SHP77 (cell line): ENCODE measurements at regions not wholly inside any gene's neighbourhood (a gene's known extent, or its start where the extent isn't known, plus 50 kb on each side); places are given as distances from the start of the nearest gene placed in this dataset.

Experiments used
- DNase-seq, 2 experiments: peaks; one replicate each; lab custom pipeline; 2025; lab: John Stamatoyannopoulos, UW

DNA sequence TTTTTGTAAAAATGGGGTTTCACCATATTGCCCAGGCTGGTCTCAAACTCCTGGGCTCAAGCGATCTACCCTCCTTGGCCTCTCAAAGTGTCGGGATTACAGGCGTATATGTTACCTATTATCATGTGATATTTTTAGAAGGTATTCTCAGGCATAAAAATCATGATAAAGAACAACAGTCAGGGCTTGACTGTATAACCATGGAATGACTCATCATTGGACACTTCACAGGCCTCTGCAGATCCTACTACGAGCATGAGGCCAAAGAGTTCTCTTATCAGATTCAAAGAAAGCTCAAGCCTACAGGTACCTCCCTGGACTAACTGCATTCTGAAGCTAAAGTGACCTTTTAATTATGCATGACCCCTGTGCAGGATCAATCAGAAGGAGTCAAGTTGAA is 91.7 kb upstream of the PRICKLE2 start:
- no peak for DNase-seq

- DNase-seq = no peak
These were observed 86.3 kb upstream of the PRICKLE2 start for GRCh38 chr3:64311424-64312061.

DNA sequence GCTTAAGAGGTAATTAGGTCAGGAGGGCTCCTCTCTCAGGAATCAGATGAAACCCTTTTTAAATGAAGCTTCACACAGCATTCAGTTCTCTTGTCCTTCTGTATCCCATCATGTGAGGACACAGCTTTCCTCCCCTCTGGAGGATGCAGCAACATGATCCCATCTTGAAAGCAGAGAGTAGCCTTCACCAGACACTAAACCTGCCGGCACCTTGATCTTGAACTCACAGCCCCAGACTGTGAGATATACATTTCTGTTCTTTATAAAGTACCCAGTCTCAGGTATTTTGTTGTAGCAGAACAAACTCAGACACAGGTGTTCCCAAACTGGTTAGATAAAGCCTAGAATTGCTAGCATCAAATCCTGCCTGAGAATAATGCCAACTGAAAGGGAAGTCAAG is 83.7 kb upstream of the PRICKLE2 start:
- no peak for DNase-seq

GRCh38 chr3:64306745-64307144 is 81.5 kb upstream of the PRICKLE2 start:
- no peak for DNase-seq

DNA sequence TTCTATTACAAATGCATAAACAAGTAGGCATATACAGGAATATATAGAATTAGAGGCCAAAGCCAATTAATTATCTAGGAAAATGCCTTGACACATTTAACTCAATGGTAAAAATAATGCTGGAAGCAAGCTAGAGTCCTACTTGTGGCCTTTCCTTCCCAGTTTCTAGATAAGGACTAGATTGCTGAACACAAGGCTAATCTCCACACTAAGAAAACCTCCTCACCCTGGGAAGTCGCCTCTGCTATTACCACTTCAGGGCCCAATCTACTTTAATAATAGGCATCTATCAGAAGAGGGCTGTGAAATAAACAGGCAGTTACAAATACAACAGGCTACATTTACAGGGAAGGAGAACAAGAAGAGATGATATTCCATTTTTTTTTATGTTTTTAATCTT is 80.5 kb upstream of the PRICKLE2 start:
- no peak for DNase-seq

DNA sequence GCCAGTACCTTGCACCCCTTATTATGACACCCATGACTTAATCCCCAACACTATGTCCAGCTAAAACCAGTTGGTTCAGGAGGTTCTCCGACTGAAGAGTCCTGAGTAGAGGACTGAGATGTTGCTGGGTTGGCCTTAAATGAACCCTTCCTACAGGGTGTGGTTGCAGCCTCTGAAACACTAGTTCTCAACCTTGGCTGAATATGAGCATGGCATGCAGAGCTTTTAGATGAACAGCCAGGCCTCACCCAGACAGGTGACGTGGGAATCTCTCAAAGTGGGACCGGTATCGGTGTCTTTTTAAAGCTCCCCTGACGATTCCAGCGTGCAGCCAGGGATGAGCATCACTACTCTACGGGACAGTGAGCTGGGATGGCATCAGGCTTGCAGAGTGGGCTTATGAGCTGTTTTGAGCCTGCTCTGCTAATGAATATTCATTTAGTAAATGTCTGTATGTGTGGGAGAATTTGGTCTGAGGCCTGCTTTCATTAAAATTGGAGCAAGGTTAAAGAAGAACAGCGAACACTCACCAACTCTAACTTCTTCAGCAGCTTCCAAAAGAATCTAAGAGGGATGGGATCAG is 79.7 kb upstream of the PRICKLE2 start:
- no peak for DNase-seq

DNA sequence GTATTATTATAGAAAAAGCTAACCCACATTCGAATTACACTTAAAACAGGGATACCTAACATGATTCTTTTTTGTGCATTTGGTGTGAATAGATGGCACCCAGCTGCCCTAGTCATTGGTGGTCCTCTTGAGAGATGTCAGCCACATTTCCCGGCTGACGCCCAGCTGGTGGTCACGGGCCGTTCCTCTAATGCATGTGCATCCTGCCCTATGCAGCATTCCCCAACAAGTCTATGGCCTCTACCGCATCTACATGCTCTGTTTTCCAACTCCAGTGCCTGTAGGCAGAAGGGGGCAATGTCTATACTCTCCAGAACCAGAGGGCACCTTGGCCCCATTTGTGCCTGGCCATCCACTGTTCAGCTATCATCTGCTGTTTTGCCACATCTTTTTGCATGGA is 78.6 kb upstream of the PRICKLE2 start:
- no peak for DNase-seq

DNA sequence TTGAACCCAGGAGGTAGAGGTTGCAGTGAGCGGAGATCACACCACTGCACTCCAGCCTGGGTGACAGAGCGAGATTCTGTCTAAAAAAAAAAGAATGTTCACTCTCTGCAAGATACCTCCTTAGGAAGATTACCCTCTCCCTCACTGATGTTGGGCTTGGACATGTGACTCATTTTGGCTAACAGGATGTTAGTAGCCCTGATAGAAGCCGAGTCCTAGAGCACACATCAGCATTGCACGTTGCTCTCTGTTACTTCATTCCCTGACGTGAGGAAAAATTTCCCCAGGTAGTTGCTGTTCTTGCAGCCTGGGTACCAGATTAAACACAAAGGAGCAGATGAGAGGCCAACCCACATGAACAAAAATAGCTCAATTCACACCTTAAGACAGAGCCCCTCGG is 78.1 kb upstream of the PRICKLE2 start:
- no peak for DNase-seq

DNA sequence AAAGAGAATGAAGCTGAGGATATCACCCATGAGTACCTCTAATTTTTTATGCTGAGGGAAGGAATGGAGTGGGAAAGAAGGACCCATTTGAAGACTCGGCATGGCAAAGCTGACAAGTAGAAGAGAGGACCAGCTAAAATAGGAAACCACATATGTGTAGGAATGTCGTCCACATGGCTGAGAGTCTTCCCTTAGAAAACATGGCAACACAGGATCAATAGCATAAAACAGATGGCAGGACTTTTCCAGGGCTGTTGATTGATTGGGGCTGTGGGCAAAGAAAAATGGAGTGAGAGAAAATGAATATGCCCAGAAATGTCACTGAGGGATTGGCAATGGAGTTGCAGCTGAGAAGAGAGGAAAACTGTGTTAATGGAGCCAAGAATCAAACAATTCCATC is 76.2 kb upstream of the PRICKLE2 start:
- no peak for DNase-seq

GRCh38 chr3:64300790-64301423 is 75.6 kb upstream of the PRICKLE2 start:
- DNase-seq = no peak

DNA sequence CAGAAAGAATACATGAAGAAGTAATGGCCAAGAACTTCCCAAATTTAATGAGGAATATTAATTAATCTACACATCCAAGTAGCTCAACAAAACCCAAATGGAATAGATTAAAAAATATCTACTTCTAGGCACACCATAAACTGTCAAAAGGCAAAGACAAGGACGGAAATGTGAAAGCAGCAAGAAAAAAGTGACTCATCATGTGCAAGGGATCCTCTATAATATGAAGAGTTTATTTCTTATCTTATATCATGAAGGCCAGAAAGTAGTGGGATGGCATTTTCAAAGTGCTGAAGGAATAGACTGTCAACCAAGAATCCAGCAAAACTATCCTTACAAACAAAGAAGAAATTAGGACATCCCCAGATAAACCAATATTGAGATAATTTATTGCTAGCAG is 73.9 kb upstream of the PRICKLE2 start:
- DNase-seq = no peak

DNA sequence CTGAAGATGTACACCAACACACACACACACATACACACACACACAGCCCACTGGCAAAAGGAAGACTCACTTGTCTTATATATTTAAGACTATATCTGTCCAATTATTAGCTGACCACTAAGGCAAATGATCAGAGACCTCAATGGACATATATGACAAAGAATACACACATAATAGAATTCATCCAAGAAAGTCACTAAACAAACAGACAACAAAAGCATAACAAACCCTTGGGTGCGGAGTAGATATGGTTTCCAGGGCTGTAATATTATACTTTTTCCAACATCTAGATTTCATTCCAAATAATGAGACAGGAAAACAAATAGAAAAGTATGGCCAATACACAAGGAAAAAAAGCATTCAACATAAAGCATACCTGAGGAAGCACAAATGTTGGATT is 72.3 kb upstream of the PRICKLE2 start:
- no peak for DNase-seq

- no peak for DNase-seq
These were observed 70.3 kb upstream of the PRICKLE2 start for GRCh38 chr3:64295594-64295993.

- DNase-seq = no peak
These were observed 69.5 kb upstream of the PRICKLE2 start for GRCh38 chr3:64294771-64295170.

DNA sequence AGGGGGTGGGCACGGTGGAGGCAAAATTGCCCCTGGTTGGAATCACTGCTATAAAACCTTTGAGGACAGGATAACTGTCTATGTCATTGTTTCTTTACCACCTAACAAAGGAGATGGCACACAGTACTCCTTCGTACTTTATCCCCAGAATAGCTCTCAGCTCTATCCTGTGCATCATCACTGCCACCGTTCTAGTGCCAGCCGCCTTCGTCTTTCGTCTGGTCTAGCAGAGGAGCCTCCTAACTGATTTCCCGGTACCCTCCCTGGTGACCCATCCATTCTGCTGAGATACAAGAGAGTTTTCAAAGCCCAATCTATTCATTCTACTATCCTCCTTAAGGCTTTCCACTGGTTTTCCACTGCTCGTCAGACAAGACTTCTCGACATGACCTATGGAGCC is 67.9 kb upstream of the PRICKLE2 start:
- DNase-seq = no peak

GRCh38 chr3:64291956-64292355 is 66.7 kb upstream of the PRICKLE2 start:
- no peak for DNase-seq

DNA sequence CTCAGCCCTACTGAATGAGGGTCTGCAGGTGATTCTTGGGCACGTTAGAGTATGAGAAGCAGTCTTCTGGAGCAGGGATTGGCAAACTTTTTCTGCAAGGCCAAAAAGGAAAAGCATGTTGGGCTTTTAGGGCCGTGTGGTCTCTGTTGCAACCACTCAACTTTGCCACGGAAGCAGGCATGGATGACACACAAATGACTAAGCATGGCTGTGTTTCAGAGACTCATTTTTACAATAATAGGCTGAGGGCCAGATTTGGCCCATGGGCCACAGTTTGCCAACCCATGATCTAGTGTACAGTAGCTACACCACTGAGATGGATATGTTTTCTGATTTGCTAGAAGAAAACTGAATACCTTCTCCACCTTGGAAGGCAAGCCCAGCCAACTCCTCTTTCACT is 66.1 kb upstream of the PRICKLE2 start:
- no peak for DNase-seq

DNA sequence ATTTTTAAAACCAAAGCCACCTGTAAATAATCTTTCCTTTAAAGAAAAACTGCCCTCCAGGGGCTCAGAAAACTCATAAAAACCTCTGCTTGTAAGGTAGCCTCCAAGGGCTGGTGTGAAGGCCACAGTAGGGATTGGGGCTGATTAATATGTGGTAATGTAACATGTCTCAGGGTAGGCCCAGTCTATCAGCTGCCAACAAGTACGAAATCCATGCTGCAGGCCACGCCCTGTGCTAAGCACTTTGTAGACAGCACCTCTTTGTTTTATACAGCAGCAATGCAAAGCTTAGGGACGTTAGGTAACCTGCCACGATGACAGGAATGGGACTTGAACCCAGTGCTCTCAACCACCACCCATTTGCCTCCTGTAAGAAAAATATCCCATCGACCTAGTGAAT is 65.6 kb upstream of the PRICKLE2 start:
- DNase-seq = no peak

- no peak for DNase-seq
These were observed 64.9 kb upstream of the PRICKLE2 start for GRCh38 chr3:64290161-64290560.

DNA sequence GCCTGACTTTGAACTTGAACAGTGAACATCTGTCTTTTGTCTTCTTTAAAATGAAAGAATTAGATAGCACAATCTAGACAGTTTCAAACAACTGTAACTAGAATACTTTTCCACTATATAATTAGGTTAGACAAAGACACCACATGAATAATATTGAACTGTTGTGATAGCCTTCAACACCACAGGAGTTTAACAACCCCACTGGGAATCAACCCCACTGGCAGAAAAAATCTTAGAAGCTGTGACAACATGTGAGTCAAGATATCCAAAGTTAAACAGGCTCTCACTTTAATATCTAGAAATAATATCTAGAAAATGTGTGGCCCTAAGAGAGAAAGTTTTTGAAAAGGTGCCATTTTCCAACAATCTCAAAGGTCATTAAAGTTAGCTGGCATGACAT is 64.4 kb upstream of the PRICKLE2 start:
- no peak for DNase-seq

DNA sequence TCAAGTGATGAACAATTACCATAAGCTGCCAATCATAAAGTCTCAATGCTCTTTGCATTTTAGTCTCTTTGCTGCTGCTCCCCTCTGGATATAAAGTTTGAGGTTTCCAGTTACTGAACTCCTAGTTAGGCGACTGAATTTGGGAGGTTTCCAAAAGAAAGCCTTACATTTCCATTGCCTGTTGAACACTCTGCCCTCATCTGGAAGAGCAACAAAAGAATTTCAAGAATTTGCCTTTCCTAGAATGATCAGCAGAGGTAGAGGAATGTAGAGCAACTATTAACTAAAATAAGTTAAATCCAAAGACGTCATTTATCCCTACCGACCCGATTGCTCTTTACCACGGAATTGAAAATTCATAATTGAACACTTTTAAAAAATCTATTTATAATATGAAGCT is 53.4 kb upstream of the PRICKLE2 start:
- DNase-seq = no peak

DNA sequence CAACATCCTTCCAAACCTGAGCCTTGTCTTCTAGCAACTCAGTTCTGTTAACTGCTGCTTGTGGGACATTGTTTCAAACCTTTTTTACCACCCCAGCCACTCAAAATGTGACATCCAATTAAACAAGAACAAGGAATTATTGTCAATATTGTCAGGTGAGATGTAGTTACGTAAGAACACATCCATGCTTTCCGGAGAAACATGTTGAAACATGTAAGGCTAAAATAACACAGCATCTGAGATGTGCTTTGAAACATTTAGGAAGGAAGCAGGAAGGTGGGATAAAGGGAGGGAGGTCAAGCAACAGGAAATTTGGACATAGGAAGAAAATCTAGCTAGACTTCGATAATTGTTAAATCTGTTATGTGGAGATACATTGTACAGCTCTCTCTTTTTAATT is 50.9 kb upstream of the PRICKLE2 start:
- DNase-seq = no peak
